IMR-90 (cell line): ENCODE measurements at regions not wholly inside any gene's neighbourhood (a gene's known extent, or its start where the extent isn't known, plus 50 kb on each side); places are given as distances from the start of the nearest gene placed in this dataset.

ENCODE experiments used
- ATAC-seq: fragments of 200-7000 bp; cut with Tn5 transposase; 2 replicates; pipeline ENCODE4 v1.9.1; 2020; ENCODE audit warnings: low read depth, mild to moderate bottlenecking, moderate library complexity
- BruUV-seq: library from RNA; stranded (reverse); fragments of 400-500 nt; replicated peaks from 2 replicates; lab custom pipeline; 2021; lab: Mats Ljungman, UMichigan
- CTCF ChIA-PET: fragments of 300-600 bp; formaldehyde crosslinking; extraction: SDS; loops from one replicate; lab custom pipeline; 2021; ENCODE audit warnings: antibody characterized with exemption; lab: Yijun Ruan, JAX
- POLR2A ChIA-PET: fragments of 300-600 bp; sonication (Branson Sonifier 250); formaldehyde crosslinking; loops from one replicate; lab custom pipeline; 2022; ENCODE audit warnings: antibody characterized with exemption; ENCODE audit not compliant: unreplicated experiment; lab: Charles Lee
- DNase-seq: peaks from one replicate; pipeline ENCODE4 v3.0.0; 2013
- H2AFZ ChIP-seq: replicated peaks from 2 replicates; pipeline ENCODE3; 2013; ENCODE audit warnings: low read length, mild to moderate bottlenecking; ENCODE audit not compliant: poor library complexity
- H2AK5ac ChIP-seq: 2 replicates; pipeline ENCODE4 v1.6.1; 2013; ENCODE audit warnings: low read depth, low read length, inconsistent platforms
- H2AK9ac ChIP-seq: replicated peaks from 2 replicates; pipeline ENCODE3; 2013; ENCODE audit warnings: mild to moderate bottlenecking, low read depth, low read length, moderate library complexity; ENCODE audit not compliant: poor library complexity
- H2BK120ac ChIP-seq: 2 replicates; pipeline ENCODE4 v1.6.1; 2013; ENCODE audit warnings: low read depth, low read length, inconsistent platforms
- H2BK15ac ChIP-seq: 3 replicates; pipeline ENCODE4 v1.6.1; 2013; ENCODE audit warnings: low read depth, low read length, inconsistent platforms
- H2BK20ac ChIP-seq: 2 replicates; pipeline ENCODE4 v1.6.1; 2013; ENCODE audit warnings: low read depth, mild to moderate bottlenecking, inconsistent platforms, low read length, moderate library complexity
- H2BK5ac ChIP-seq: 2 replicates; pipeline ENCODE4 v1.6.1; 2013; ENCODE audit warnings: mild to moderate bottlenecking, low read depth, low read length, inconsistent platforms; ENCODE audit not compliant: poor library complexity, severe bottlenecking
- H3K14ac ChIP-seq: replicated peaks from 2 replicates; pipeline ENCODE4 v1.6.1; 2013; ENCODE audit warnings: low read depth, low read length, inconsistent platforms
- H3K18ac ChIP-seq: 2 replicates; pipeline ENCODE4 v1.6.1; 2013; ENCODE audit warnings: low read depth, low read length, control low read depth
- H3K23ac ChIP-seq: 2 replicates; pipeline ENCODE4 v1.6.1; 2013; ENCODE audit warnings: low read depth, low read length, inconsistent platforms
- H3K27ac ChIP-seq: 2 replicates; pipeline ENCODE4 v1.5.1; 2013; ENCODE audit warnings: mild to moderate bottlenecking, control low read depth, low read length; ENCODE audit not compliant: insufficient read depth
- H3K27me3 ChIP-seq: 2 replicates; pipeline ENCODE4 v1.6.1; 2013; ENCODE audit warnings: low read length; ENCODE audit not compliant: control insufficient read depth, insufficient read depth
- H3K36me3 ChIP-seq: 2 replicates; pipeline ENCODE4 v1.6.1; 2013; ENCODE audit warnings: low read length, mixed read lengths; ENCODE audit not compliant: control insufficient read depth, insufficient read depth
- H3K4ac ChIP-seq: 2 replicates; pipeline ENCODE4 v1.6.1; 2013; ENCODE audit warnings: low read depth, low read length, inconsistent platforms
- H3K4me1 ChIP-seq: 2 replicates; pipeline ENCODE4 v1.6.1; 2013; ENCODE audit warnings: low read length, mixed read lengths; ENCODE audit not compliant: control insufficient read depth, insufficient read depth
- H3K4me2 ChIP-seq: 2 replicates; pipeline ENCODE4 v1.6.1; 2013; ENCODE audit warnings: low read depth, mild to moderate bottlenecking, control low read depth, low read length, moderate library complexity
- H3K4me3 ChIP-seq: 2 replicates; pipeline ENCODE4 v1.5.1; 2013; ENCODE audit warnings: low read depth, mild to moderate bottlenecking, control low read depth, low read length, moderate library complexity; ENCODE audit not compliant: insufficient read depth
- H3K56ac ChIP-seq: 2 replicates; pipeline ENCODE4 v1.6.1; 2013; ENCODE audit warnings: low read length, inconsistent platforms; ENCODE audit not compliant: insufficient read depth; ENCODE audit errors: extremely low read depth
- H3K79me1 ChIP-seq, 2 experiments: 2 replicates each; pipeline ENCODE4 v1.6.1; 2013; ENCODE audit warnings: low read length in 2 of 2, inconsistent platforms in 1 of 2, low read depth in 1 of 2
- H3K9ac ChIP-seq: 2 replicates; pipeline ENCODE4 v1.6.1; 2013; ENCODE audit warnings: low read depth, low read length, control low read depth
- H3K9me1 ChIP-seq: 2 replicates; pipeline ENCODE4 v1.6.1; 2013; ENCODE audit warnings: low read length, inconsistent platforms; ENCODE audit not compliant: insufficient read depth
- H3K9me3 ChIP-seq: 2 replicates; pipeline ENCODE4 v1.6.1; 2013; ENCODE audit warnings: low read length; ENCODE audit not compliant: control insufficient read depth, insufficient read depth
- H4K20me1 ChIP-seq: 2 replicates; pipeline ENCODE4 v1.6.1; 2013; ENCODE audit warnings: low read length, inconsistent platforms; ENCODE audit not compliant: insufficient read depth
- H4K5ac ChIP-seq: 2 replicates; pipeline ENCODE4 v1.6.1; 2013; ENCODE audit warnings: mild to moderate bottlenecking, low read depth, low read length, control low read depth
- H4K8ac ChIP-seq, 2 experiments: 2 replicates each; pipeline ENCODE4 v1.6.1; 2013; ENCODE audit warnings: low read depth in 2 of 2, low read length in 2 of 2, control low read depth in 1 of 2, inconsistent platforms in 1 of 2
- H4K91ac ChIP-seq: 2 replicates; pipeline ENCODE4 v1.6.1; 2013; ENCODE audit warnings: low read depth, low read length, inconsistent platforms; ENCODE audit not compliant: insufficient read depth
- BHLHE40 ChIP-seq: fragments of 150-350 bp; IDR thresholded peaks from 2 replicates; pipeline ENCODE4 v1.6.1; 2016; ENCODE audit warnings: mild to moderate bottlenecking, low read depth, low read length
- CEBPB ChIP-seq: IDR thresholded peaks from 2 replicates; pipeline ENCODE4 v1.6.1; 2012; ENCODE audit warnings: low read depth, low read length, improper control_type of control experiment
- CHD1 ChIP-seq: IDR thresholded peaks from 2 replicates; pipeline ENCODE4 v1.6.1; 2012; ENCODE audit warnings: low read depth, low read length, improper control_type of control experiment
- CTCF ChIP-seq: conservative IDR thresholded peaks from 2 replicates; pipeline ENCODE4 v1.5.1; 2012; ENCODE audit warnings: mild to moderate bottlenecking, low read depth, low read length, improper control_type of control experiment
- ELK1 ChIP-seq: fragments of 150-350 bp; IDR thresholded peaks from 2 replicates; pipeline ENCODE4 v1.6.1; 2016; ENCODE audit warnings: low read depth, mild to moderate bottlenecking, low read length, moderate library complexity, borderline replicate concordance
- FOS ChIP-seq: fragments of 150-350 bp; IDR thresholded peaks from 2 replicates; pipeline ENCODE4 v1.6.1; 2016; ENCODE audit warnings: low read depth, low read length
- MAFK ChIP-seq: IDR thresholded peaks from 2 replicates; pipeline ENCODE4 v1.6.1; 2012; ENCODE audit warnings: low read depth, low read length, improper control_type of control experiment
- MAZ ChIP-seq: IDR thresholded peaks from 2 replicates; pipeline ENCODE4 v1.6.1; 2012; ENCODE audit warnings: low read depth, mild to moderate bottlenecking, low read length, improper control_type of control experiment, moderate library complexity, borderline replicate concordance
- MXI1 ChIP-seq: IDR thresholded peaks from 2 replicates; pipeline ENCODE4 v1.6.1; 2012; ENCODE audit warnings: low read depth, mild to moderate bottlenecking, low read length, moderate library complexity, borderline replicate concordance
- NFE2L2 ChIP-seq: fragments of 150-350 bp; IDR thresholded peaks from 2 replicates; pipeline ENCODE4 v1.6.1; 2016; ENCODE audit warnings: low read depth, mild to moderate bottlenecking, low read length
- POLR2A ChIP-seq: IDR thresholded peaks from 2 replicates; pipeline ENCODE4 v1.6.1; 2012; ENCODE audit warnings: mild to moderate bottlenecking, low read depth, low read length
- RAD21 ChIP-seq: IDR thresholded peaks from 2 replicates; pipeline ENCODE4 v1.6.1; 2012; ENCODE audit warnings: low read length, improper control_type of control experiment
- RCOR1 ChIP-seq: IDR thresholded peaks from 2 replicates; pipeline ENCODE4 v1.6.1; 2012; ENCODE audit warnings: mild to moderate bottlenecking, low read length, improper control_type of control experiment; ENCODE audit not compliant: insufficient replicate concordance
- RFX5 ChIP-seq: IDR thresholded peaks from 2 replicates; pipeline ENCODE4 v1.8.0; 2012; ENCODE audit warnings: low read depth, mild to moderate bottlenecking, low read length, moderate library complexity
- SMC3 ChIP-seq: fragments of 150-350 bp; IDR thresholded peaks from 2 replicates; pipeline ENCODE4 v1.6.1; 2016; ENCODE audit warnings: low read depth, mild to moderate bottlenecking, antibody characterized with exemption, low read length, moderate library complexity
- USF2 ChIP-seq: fragments of 150-350 bp; IDR thresholded peaks from 2 replicates; pipeline ENCODE4 v1.6.1; 2017; ENCODE audit warnings: mild to moderate bottlenecking, antibody characterized with exemption, low read length, low read depth
- WGBS, 2 experiments: methylation state at CpG; one replicate each; pipeline versions ENCODE4 v1.1.5 to v1.1.7; 2013; ENCODE audit warnings: missing lambda C conversion rate in 2 of 2; ENCODE audit not compliant: insufficient read length in 1 of 2; ENCODE audit errors: extremely low coverage in 2 of 2; 5-methylcytosine and 5-hydroxymethylcytosine counted together
- dilution Hi-C: fragments of 300-500 bp; cut with HindIII; formaldehyde crosslinking; loops from one replicate; pipeline ENCODE4 v1.14.3; 2018; ENCODE audit warnings: low sequenced_read_pairs; ENCODE audit not compliant: unreplicated experiment
- in situ Hi-C: fragments of 300-500 bp; cut with MboI; formaldehyde crosslinking; loops from 3 replicates; pipeline ENCODE4 v1.14.3; 2019; ENCODE audit warnings: low sequenced_read_pairs, inconsistent platforms, mixed read lengths
- intact Hi-C: fragments of 100-400 bp; cut with micrococcal nuclease; formaldehyde crosslinking; loops from 2 replicates; pipeline ENCODE4 v1.10.0; 2022

GRCh38 chr3:152930516-152930915 is 95.6 kb downstream of the P2RY1 start:
- no peak overlapping the region for H2BK20ac ChIP-seq
- H3K23ac ChIP-seq, result no peak overlapping the region
- no peak overlapping the region for H2BK120ac ChIP-seq
- no peak overlapping the region for H3K4ac ChIP-seq
- BruUV-seq, result no TSS peak
- H2BK15ac ChIP-seq, result no peak overlapping the region
- no peak overlapping the region for H3K56ac ChIP-seq
- no peak overlapping the region for H4K5ac ChIP-seq
- CTCF ChIA-PET, result interaction anchor here (1.0 kb wide), 1 partner anchor 17 kb away, joined by 3 read pairs; no protein-coding TSS in a partner anchor
- H3K4me1 ChIP-seq, result no peaks in the 10 kb centered on the region
- H3K27me3 ChIP-seq, result no peaks in the 10 kb centered on the region
- H2AK9ac ChIP-seq, result no peak overlapping the region
- no peaks in the 10 kb centered on the region for H3K9me1 ChIP-seq
- intact Hi-C loops, result no loop called here
- no peak overlapping the region for H3K18ac ChIP-seq
- no peak overlapping the region for H3K14ac ChIP-seq
- no CpG with 5 or more reads among the region's 2 CpGs for WGBS, 2 experiments
- no peak overlapping the region for H2BK5ac ChIP-seq
- H3K9me3 ChIP-seq, result no peaks in the 10 kb centered on the region
- no peak for DNase-seq
- no peaks in the 10 kb centered on the region for H3K79me1 ChIP-seq
- in situ Hi-C loops, result no loop called here
- no peak overlapping the region for H2AK5ac ChIP-seq
- dilution Hi-C loops, result no loop called here
- H4K8ac ChIP-seq, result no peak overlapping the region
- no peak for ATAC-seq
- no peak overlapping the region for H2AFZ ChIP-seq
- no peak overlapping the region for H3K27ac ChIP-seq
- H4K91ac ChIP-seq, result no peak overlapping the region
- no peak overlapping the region for H3K4me2 ChIP-seq
- no peak overlapping the region for H3K4me3 ChIP-seq
- POLR2A ChIA-PET, result no interaction called here
- no peaks in the 10 kb centered on the region for H4K20me1 ChIP-seq
- H3K36me3 ChIP-seq, result no peaks in the 10 kb centered on the region
- H3K9ac ChIP-seq, result no peak overlapping the region
- no peak for TF ChIP-seq CTCF
- TF ChIP-seq ELK1, result no peak
- no peak for TF ChIP-seq POLR2A
- no peak for TF ChIP-seq CEBPB
- no peak for TF ChIP-seq USF2
- TF ChIP-seq RAD21, result no peak
- no peak for TF ChIP-seq RCOR1
- no peak for TF ChIP-seq CHD1
- no peak for TF ChIP-seq SMC3
- no peak for TF ChIP-seq FOS
- TF ChIP-seq RFX5, result no peak
- no peak for TF ChIP-seq MAFK
- TF ChIP-seq MAZ, result no peak
- TF ChIP-seq BHLHE40, result no peak
- no peak for TF ChIP-seq NFE2L2
- no peak for TF ChIP-seq MXI1
